DMS53 treated with DMSO at 0.1 percent for 48 hours (cell line): ENCODE measurements at regions not wholly inside any gene's neighbourhood (a gene's known extent, or its start where the extent isn't known, plus 50 kb on each side); places are given as distances from the start of the nearest gene placed in this dataset.
"Not testable (repeated sequence)": the region's sequence is repeated elsewhere in the genome, so short reads cannot be mapped to it uniquely, and the experiment has no call there.

Experiments
- DNase-seq: peaks from one replicate; lab custom pipeline; 2025; ENCODE audit not compliant: unreplicated experiment; lab: John Stamatoyannopoulos, UW

DNA sequence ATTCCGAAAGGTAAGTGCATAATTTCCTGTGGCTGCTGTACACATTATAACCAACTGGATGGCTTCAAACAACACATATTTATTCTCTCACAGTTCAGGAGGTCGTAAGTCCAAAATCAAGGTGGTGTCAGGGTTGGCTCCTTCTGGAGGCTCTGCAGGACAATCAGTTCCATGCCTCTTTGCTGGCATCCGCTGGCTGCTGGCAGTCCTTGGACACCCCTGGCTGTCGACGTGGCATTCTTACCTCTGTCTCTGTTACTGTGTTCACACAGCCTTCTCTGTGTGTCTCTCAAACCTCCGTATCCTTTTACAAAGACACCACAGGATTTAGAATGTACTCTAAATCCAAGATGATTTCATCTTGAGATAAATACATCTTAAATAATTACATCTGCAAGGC, 398.8 kb upstream of the ATP10A start:
- no peak for DNase-seq

DNA sequence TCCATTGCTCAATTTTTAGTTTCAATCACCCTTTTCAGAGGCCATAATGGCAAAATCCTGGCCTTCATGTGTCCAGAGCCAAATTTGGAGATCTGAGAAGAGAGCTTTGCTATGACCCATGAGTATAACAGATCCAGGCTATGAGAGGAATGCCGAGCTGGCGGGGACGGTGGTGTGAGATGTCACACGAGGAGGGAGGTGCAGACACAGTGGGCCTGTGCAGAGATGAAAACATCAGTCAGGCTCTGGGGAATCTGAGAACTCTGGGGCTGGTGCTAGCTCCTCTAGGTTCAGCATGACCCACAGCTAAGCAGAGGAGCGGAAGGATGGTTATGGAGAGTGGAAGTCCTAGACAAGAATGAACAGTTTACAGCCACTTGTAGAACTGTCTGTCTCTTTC, 398.3 kb upstream of the ATP10A start:
- DNase-seq: no peak

DNA sequence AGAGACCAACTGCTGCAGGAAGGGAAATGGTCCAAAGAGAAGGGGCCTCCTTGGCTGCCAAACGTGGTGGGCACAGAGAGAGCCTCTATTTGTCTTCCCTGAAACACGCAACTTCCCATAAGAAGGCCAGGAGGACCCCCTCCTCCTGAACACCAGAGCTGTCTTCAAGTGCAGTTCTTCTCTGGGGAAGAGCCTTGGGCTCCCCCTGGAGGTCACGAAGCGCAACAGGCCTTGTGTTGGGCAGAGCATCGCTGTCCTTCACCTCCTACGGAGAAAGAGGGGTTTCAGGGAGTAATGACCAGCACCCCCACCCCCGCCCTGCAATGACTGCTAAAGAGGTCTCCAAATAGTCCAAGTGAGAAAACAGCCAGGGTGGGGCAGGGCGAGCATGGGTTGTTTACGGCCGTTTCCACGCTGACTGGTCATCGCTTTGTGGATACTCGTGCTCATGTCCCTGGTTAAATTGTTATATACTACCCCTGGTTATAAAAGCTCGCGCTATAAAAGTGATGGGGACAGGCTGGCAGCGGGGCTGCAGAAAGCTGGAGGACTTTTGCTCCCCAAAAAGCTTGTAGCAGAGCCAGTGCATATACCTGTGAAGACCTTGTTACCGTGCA, 397.5 kb upstream of the ATP10A start:
- no peak for DNase-seq

DNA sequence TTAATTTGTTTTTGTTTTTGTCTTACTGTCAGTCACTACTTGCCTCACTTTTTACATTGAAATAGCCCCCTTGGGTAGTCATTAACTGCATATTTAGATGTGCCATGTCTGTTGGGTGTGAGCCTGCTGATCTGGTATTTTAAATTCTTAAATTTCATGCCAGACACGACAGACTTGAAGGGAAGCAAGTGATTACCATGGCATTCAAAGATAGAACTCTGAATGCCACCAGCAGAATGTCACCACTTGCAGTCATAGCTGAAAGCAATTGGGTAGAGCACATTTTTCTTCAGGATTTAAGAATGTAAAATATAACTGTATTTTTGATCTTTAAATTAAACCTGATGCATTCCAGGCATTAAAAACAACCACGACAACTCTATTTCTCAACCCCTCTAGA, 396.5 kb upstream of the ATP10A start:
- DNase-seq: no peak

DNA sequence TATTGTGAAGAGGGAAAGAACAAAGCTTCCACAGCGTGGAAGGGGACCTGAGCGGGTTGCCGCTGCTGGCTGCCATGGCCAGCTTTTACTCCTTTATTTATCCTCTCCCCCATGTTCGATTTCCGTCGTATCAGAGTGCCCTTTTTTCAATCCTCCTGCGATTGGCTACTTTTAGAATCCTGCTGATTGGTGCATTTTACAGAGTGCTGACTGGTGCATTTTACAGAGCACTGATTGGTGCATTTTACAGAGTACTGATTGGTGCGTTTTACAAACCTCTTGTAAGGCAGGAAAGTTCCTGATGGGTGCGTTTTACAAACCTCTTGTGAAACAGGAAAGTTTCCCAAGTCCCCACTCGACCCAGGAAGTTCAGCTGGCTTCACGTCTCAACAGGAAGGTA, 381.7 kb upstream of the ATP10A start:
- not testable (repeated sequence) for DNase-seq

DNA sequence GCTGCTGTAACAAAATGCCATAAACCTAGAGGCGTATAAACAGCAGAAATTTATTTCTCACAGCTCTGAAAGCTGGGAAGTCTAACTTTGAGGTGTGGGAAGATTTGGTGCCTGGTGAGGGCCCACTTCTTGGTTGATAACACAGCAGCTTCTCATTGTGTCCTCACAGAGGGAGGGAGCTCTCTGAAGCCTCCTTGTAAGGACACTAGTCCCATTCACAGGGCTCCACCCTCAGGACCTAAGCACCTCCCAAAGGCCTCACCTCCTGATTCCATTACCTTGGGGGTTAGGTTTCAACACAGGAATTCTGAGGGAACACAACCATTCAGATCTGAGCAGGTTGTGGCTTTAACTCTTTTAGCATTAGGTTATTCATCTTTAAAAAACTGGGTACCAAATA, 380.3 kb upstream of the ATP10A start:
- no peak for DNase-seq

DNA sequence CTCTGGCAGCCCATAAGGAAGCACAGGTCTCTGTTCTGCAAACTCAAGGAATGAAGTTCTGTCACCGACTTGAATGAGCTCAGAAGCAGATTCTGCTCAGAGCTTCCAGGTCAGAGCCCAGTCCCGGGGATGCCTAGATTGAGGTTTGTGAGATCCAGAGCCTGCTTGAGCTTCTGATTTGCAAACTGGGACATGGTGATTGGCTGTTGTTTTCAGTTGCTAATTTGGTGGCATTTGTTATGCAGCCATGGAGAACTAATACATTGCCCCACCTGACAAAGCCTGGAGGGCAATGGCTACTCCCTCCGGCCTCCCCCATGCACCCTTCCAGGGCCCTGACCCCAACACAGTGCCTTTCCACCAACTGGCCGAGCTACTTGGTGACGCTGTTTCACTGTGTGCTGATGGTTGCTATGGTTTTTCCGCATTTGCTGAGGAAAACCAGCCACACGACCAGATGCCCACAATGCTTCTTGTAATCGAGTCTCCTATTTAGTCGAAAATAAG, 379.5 kb upstream of the ATP10A start:
- no peak for DNase-seq

DNA sequence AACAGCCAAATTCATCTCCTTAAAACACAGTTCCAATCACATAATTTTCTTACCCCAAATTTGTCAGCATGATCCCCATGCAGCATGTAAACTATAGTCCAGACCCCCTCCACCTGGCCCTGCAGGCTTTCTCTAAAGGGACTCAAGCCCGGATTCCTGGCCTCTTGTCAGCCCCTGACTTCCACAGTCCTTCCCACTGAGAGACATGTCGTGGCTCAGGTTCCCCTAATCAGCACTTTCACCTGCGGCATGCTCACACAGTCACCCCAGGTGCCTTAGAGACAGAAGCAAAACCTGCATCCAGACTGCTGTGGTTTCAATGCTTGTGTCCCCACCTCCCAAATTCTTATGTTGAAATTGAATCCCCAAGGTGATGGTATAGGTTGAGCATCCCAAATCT, 372.7 kb upstream of the ATP10A start:
- DNase-seq: no peak

DNA sequence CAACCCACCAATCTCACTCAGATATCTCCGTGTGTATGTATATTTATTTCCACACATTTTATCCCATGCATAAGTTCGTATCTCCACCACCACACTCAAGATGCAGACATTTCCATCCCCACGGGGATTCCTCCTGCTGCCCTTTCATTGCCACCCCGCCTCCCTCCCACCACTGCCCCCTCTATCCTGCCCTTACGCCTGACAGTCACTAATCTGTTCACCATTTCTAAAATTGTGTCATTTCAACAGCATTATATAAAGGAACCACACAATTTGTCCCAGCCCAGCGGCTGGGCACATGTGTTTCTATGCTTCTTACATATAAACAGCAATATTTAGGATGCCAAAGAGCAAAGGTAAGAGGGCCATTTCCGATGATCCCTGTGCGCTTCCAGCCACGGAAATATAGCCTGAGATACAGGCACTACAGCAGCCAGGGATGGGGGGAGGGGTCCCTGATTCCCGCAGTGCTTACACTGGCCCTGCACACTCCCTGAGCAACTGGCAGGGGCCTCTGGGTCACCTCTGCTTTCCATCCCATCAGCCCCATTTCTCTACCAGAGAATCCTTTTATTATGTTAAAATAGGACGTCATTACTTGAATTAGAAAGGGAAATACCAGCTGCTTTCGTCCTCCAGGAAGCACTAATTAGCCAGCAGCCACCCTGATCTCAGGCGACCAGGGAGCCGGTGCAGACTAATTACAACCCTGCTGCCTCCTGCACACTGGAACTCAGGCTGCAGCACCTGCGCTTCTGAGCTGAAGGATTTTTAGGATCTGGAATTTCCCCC, 372.0 kb upstream of the ATP10A start:
- no peak for DNase-seq

DNA sequence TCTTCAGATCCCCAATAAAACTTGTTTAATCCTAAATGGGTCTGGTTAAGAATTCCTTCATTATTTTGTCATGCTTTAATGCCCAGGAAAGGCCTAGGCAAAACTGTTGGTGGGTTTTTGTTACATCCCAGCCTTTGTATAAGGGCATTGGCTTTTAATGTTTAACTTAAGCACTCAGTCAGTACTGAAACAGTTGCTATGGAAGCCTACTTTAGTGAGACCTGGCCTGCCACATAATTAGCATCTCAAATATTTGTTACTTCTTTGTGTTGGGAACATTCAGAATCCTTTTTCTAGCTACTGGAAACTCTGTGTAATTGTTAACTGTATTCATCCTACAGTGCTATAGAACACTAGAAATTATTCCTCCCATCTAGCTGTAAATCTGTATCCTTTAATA, 369.6 kb upstream of the ATP10A start:
- DNase-seq: no peak

DNA sequence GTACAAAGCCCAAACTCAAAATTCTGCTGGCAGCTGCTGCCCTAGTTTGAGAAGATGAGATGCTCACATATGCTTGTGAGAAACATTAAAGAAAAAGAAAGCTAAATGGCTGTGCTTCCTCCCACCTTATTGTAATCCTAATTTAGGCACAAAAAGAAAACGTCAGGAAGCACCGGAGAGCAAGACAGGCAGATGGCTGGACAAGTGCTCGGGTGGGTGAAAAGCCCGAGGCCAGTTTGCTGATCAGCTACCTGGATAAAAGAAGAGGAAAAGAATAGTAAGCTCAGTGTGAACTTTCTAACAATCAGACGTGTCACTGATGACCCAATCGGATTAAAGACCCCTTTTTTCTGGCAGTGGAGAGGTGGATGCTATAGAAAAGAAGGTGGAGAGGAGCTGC, 368.0 kb upstream of the ATP10A start:
- no peak for DNase-seq

DNA sequence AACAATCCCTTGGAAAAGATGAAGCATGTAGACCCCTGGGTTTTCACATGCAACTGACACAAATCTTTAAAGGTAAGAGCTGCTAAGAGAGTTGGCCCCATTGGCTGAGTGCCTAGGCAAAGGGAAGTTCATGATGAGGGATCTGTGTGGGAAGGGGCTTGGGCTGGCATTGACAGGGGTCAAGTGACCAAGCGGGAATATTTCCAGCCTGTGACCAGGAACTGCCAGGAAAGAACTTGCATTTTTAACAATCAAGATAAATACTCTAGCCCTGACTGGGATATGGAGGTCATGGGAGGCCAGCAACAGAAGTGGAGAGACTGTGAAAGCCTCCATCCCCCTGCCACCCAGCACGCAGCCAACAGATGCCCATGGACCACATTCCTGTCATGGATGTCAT, 361.1 kb upstream of the ATP10A start:
- no peak for DNase-seq

DNA sequence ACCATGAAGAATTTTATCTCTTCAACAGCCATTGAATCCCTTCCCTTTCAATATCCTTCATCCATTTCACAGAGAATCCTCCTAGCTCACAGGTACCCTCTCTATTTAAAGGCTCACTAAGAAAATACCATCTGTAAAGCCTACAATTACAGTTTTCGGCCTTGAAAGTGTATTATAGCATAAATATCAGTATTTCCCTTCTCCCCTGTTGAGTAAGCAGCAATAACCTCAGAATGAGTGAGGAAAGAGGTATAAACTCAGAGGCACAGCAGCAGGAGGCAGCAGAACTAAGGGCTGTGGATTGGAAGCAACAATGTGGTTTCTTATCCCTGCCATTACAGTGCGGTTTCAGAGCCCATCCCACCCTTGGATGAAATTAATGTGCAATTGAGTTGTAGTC, 360.6 kb upstream of the ATP10A start:
- DNase-seq: no peak

DNA sequence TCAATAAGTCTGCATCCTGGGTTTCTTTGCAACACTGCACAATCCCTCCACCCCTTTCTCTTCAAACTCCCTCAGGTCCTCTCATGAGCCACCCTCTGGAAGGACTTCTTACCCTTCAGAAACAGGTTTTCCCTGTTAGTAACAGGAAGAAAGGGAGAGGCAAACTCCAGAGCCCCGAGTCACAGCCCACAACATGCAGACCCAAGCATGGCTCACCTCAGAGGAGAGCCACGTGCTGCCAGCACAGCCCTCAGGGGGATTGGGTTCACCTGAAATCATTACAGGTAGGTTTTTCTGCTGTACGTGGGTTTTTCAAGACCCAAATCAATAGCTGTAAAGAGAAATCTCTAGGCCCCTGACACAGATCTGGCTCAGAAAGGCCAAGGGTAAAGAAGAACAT, 359.7 kb upstream of the ATP10A start:
- no peak for DNase-seq

DNA sequence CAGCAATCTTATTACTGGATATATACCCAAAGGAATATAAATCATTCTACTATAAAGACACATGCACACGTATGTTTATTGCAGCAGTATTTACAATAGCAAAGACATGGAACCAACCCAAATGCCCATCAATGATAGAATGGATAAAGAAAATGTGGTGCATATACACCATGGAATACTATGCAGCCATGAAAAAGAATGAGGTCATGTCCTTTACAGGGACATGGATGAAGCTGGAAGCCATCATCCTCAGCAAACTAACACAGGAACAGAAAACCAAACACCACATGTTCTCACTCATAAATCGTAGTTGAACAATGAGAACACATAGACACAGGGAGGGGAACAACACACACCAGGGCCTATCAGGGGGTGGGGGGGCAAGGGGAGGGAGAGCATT, 353.9 kb upstream of the ATP10A start:
- DNase-seq: not testable (repeated sequence)

DNA sequence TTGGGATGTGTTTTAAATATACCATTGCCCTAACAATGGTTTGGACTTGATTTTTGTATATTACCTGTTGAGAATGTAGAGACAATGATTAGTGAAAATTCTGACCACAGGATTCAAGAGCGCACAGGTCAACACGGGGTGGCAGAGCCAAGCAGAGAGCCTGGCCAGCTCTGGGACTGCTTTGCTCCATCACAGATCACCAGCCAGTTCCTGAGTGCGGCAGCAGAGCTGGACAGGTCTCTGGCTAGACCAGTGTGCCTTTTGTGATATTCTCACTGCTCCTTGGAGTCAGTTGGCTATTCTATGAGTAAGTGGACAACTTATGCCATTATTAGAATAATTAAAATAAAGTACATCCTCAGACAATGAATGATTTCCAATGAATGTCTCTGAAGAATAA, 351.2 kb upstream of the ATP10A start:
- DNase-seq: no peak

DNA sequence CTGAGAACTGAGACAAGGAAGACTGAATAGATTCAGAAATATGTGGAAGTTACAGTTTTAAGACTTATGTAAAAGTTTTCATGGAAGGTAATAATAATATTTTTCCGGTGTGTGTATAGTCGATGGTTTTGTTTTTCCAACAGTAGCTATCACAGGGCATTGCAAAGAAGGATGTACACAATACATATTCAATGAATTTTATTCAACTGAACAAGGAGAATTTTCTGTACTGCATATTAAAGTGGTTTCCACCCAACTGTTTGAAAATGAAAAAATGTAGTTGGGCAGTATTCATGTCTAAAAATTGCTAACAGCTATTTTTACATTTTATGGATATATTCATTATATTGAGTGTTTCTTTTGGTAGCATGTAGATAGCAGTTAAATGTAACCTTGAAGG, 350.3 kb upstream of the ATP10A start:
- DNase-seq: no peak

DNA sequence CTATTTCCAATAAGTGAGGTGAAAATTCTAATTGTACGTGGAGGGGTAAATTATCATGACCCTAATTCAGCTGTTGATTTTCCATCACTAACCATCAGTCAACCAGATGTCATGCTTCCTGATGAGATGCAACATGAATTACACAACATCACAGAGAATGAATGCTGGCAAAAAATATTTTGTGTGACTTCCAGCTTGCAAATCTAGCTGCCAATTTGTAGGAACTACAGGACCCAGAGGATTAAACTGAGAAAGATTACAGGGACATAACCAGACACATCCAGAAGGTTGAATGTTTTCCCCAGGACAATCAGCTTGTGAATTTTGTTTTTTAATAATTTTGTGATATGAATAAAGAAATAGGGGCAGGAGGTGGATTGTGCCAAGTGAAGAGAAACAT, 349.0 kb upstream of the ATP10A start:
- DNase-seq: no peak

DNA sequence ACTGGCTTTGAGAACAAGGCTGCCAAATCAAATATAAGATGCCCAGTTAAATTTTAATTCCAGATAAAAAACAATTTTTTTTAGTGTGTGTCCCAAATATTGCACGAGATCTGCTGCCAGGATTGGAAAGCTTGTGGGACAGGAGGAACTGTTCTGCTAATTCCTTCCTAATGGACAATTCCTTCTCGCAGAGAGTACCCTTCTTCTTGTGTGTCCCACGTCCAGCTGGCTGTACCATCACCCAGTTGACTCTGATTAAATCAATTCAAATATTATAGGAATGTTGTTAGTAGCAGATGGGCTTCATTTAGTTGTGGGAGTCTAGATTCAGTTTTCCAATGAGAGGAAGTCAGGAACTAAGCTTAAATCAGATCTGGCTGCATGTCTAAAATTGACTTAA, 347.9 kb upstream of the ATP10A start:
- DNase-seq: no peak

DNA sequence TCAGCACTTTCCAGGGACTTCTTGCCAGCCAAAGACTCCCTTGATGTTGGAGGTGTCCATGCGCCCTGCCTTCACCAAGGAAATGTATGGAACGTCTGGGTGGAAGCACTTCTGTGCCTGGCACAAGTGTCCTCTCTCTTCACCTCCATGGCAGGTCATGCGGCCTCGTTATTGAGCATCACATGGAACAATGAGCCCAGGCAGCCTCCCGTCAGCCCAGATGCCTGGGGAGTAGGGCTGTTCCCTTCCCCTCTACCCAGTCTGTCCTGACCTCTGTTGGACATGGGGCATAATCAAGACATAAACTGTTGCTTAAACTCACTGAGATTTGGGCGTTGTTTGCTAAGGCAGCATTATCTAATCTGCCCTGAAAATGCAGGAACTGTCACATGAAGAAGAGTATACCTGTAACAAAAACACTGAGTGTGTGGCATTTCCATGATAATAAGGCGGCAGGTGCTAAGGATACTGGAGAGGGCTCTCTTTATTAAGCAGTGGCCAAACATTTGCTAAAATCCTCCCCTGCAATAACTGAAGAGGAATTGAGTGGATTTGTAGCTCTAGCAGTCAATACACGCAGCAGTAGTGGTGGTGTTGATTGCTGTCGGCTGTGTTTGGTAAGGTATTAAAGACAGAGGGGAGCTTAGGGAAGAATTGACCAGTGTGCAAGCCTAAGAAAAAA, 338.2 kb upstream of the ATP10A start:
- DNase-seq: no peak

DNA sequence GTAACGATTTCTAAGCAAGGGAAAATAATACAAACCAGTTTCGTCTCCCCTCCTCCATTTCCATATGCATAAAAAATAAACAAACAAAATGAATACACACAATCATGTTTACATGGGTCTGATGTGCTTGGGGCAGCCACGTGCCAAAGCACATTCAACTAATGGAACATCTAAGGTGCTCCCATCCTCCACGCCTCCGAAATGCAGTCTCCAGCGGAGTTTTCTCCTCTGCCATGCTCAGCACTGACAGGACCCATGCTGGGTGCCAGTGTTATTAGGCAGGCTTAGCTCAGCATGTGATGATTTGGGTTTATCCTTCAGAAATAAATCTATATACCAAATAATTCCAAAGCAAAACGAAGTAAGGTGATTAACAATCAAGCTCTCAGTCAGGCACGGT, 337.3 kb upstream of the ATP10A start:
- no peak for DNase-seq

DNA sequence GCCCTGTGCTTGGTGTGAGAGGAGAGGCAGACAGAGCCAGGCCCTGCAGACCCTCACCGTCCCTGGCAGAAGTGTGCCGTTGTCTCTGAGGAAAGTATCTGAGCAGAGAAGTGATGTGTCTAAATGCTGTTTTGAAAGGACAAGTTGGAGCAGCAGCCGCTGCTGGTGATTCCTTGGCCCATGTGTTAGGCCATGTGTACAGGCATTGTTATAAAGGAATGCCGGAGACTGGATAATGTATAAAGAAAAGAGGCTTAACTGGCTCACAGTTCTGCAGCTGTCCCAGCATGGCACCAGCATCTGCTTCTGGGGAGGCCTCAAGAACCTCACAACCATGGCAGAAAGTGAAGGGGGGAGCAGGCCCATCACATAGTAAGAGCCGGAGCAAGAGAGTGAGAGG, 334.6 kb upstream of the ATP10A start:
- no peak for DNase-seq
